ENCODE measurements at regions not wholly inside any gene's neighbourhood (a gene's known extent, or its start where the extent isn't known, plus 50 kb on each side); places are given as distances from the start of the nearest gene placed in this dataset.

DNA sequence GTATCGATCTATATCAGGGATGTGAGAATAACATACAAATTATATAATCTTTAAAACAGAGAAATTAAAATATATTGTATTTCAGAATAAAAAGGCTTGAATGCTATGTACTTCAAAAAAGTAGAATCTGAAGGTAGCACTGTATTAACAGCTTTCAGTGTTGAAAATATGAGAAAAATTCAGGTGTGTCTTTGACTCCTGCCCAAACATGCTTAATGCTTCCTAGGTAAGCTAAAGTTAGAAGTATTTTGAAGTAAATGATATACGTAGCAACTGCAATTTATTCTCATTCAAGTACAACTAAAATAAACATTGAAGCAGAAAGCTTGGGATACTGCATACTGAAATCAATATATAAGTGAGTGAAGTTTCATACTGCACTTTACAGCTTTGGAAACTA is 1082.0 kb upstream of the ACVR2A start:
- Histone ChIP-seq H3K4me1 (no peaks in the 10 kb centered on the region), H3K9me3 (no peaks in the 10 kb centered on the region), H3K27me3 (no peaks in the 10 kb centered on the region), H3K4me3 (no peak overlapping the region), H3K36me3 (no peaks in the 10 kb centered on the region), H3K27ac (no peak overlapping the region)
- ATAC-seq: no peak
- TF ChIP-seq, protein P1, sequence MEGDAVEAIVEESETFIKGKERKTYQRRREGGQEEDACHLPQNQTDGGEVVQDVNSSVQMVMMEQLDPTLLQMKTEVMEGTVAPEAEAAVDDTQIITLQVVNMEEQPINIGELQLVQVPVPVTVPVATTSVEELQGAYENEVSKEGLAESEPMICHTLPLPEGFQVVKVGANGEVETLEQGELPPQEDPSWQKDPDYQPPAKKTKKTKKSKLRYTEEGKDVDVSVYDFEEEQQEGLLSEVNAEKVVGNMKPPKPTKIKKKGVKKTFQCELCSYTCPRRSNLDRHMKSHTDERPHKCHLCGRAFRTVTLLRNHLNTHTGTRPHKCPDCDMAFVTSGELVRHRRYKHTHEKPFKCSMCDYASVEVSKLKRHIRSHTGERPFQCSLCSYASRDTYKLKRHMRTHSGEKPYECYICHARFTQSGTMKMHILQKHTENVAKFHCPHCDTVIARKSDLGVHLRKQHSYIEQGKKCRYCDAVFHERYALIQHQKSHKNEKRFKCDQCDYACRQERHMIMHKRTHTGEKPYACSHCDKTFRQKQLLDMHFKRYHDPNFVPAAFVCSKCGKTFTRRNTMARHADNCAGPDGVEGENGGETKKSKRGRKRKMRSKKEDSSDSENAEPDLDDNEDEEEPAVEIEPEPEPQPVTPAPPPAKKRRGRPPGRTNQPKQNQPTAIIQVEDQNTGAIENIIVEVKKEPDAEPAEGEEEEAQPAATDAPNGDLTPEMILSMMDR (IDR thresholded peaks at IDR 0.05): no peak
- TF ChIP-seq POLR2A (IDR thresholded peaks at IDR 0.05): no peak
- TF ChIP-seq EP300 (IDR thresholded peaks at IDR 0.05): no peak
- TF ChIP-seq POLR2AphosphoS5 (IDR thresholded peaks at IDR 0.05): no peak
- WGBS, 2 donors (ENCODE audit: low coverage in 1 of 2): 74 to 75% methylated on average over 2 of the region's 2 CpGs

DNA sequence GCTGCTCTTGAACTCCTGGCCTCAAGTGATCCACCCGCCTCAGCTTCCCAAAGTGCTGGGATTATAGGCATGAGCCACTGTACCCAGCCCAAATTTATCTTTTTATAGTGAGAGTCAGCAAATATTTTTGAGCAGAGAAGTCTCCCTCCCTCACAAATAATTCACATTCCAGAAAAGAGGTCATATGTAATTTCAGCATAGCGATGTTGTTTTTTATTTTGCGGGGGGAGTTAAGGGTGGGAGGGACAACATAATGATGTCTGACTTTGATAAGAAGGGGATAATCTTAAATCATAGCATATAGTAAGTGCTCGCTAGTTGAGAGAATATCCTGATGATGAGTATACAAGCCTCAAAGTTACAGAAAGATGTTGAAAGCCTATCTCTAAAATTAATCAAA is 1090.2 kb upstream of the ACVR2A start:
- 77 to 96% methylated on average over 3 to 4 of the region's 4 CpGs for WGBS, 2 donors (ENCODE audit: low coverage in 1 of 2)
- H3K36me3 ChIP-seq: no peaks in the 10 kb centered on the region
- ATAC-seq: no peak
- no peaks in the 10 kb centered on the region for H3K9me3 ChIP-seq
- H3K27ac ChIP-seq: no peak overlapping the region
- TF ChIP-seq, protein P1 (IDR thresholded peaks at IDR 0.05): no peak
- TF ChIP-seq POLR2A (IDR thresholded peaks at IDR 0.05): no peak
- H3K4me1 ChIP-seq: no peaks in the 10 kb centered on the region
- no peaks in the 10 kb centered on the region for H3K27me3 ChIP-seq
- no peak overlapping the region for H3K4me3 ChIP-seq

DNA sequence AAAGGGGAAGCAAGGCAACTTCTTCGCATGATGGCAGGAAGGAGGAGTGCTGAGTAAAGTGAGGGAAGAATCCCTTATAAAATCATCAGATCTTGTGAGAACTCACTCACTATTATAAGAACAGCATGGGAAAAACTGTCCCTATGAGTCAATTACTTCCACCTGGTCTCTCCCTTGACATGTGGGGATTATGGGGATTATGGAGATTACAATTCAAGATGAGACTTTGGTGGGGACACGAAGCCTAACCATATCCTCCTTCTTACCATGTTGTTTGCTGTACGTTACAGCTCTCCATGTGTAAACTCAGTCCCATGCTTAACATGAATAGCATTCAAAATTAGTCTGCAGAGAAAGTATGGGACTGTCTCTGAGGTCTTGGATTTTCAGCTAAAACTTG is 1096.8 kb upstream of the ACVR2A start:
- H3K4me3 ChIP-seq: no peak overlapping the region
- TF ChIP-seq POLR2AphosphoS5 (IDR thresholded peaks at IDR 0.05): no peak
- no peak for TF ChIP-seq EP300 (IDR thresholded peaks at IDR 0.05)
- TF ChIP-seq, protein P1 (IDR thresholded peaks at IDR 0.05): no peak
- no peak for TF ChIP-seq POLR2A (IDR thresholded peaks at IDR 0.05)

DNA sequence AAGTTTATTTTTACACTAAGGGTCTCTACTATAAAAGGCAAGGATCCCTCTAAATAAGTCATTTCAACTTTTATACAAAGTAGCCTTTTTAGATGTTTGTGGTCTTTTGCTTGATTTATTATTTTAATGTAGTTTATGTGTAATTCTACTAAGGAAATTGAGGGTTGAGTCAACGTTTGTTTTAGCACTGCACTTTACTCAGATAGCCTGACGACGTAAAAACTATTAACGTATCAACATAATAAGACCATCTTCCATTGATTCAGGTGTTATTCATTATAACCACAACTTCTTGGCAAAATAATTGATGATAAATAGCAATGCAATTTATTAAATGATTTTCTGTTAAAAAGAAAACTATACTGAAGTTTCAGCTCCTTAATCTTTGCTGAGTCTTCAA is 1103.6 kb upstream of the ACVR2A start:
- ATAC-seq: no peak
- 68 to 70% methylated on average over 4 of the region's 4 CpGs for WGBS, 2 donors (ENCODE audit: low coverage in 1 of 2)
- no peak overlapping the region for H3K27ac ChIP-seq

More for the DNA sequence above, 1096.8 kb upstream of the ACVR2A start:
- Histone ChIP-seq H3K36me3 (no peaks in the 10 kb centered on the region), H3K27me3 (no peaks in the 10 kb centered on the region), H3K9me3 (no peaks in the 10 kb centered on the region), H3K27ac (no peak overlapping the region), H3K4me1 (no peaks in the 10 kb centered on the region)
- 78 to 83% methylated on average over 2 to 3 of the region's 3 CpGs for WGBS, 2 donors (ENCODE audit: low coverage in 1 of 2)
- ATAC-seq: no peak

DNA sequence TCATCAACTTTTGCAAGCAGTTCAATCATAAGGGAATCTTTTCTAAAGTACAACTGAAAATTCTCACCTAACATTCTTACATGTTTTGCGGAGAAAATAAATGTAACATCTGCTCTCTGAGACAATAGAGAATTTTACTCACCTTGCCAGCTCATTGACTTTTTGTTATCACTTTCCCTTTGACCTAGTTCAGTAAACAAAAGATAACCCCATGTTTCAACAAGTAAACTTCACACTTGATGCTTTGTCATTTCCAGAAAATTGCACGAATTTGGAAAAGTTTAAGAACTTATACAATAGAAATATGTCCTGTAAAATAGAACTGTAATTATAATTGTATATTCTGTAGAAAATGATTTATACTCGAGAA is 1110.0 kb upstream of the ACVR2A start:
- no peak for ATAC-seq

More for the DNA sequence above, 1103.6 kb upstream of the ACVR2A start:
- H3K4me1 ChIP-seq: no peaks in the 10 kb centered on the region
- TF ChIP-seq, protein P1 (IDR thresholded peaks at IDR 0.05): no peak
- TF ChIP-seq POLR2AphosphoS5 (IDR thresholded peaks at IDR 0.05) (no peak), EP300 (IDR thresholded peaks at IDR 0.05) (no peak), POLR2A (IDR thresholded peaks at IDR 0.05) (no peak)
- no peaks in the 10 kb centered on the region for H3K27me3 ChIP-seq
- no peaks in the 10 kb centered on the region for H3K9me3 ChIP-seq
- H3K36me3 ChIP-seq: no peaks in the 10 kb centered on the region
- no peak overlapping the region for H3K4me3 ChIP-seq

More for the DNA sequence above, 1110.0 kb upstream of the ACVR2A start:
- no peaks in the 10 kb centered on the region for H3K9me3 ChIP-seq
- 65 to 67% methylated on average over 3 of the region's 3 CpGs for WGBS, 2 donors (ENCODE audit: low coverage in 1 of 2)
- H3K27me3 ChIP-seq: no peaks in the 10 kb centered on the region
- H3K36me3 ChIP-seq: no peaks in the 10 kb centered on the region
- no peak overlapping the region for H3K27ac ChIP-seq
- TF ChIP-seq EP300 (IDR thresholded peaks at IDR 0.05): no peak
- TF ChIP-seq POLR2A (IDR thresholded peaks at IDR 0.05): no peak
- no peak for TF ChIP-seq POLR2AphosphoS5 (IDR thresholded peaks at IDR 0.05)
- TF ChIP-seq, protein P1 (IDR thresholded peaks at IDR 0.05): no peak
- H3K4me1 ChIP-seq: no peaks in the 10 kb centered on the region
- no peak overlapping the region for H3K4me3 ChIP-seq
